Activated CD8-positive, alpha-beta memory T cell treated with anti-CD3 and anti-CD28 coated beads for 24 hours (primary cell): ENCODE measurements at regions not wholly inside any gene's neighbourhood (a gene's known extent, or its start where the extent isn't known, plus 50 kb on each side); places are given as distances from the start of the nearest gene placed in this dataset.
A peak's percentile ranks its signal among the peaks of the same experiment; 100 is the strongest.

ENCODE experiments used
- DNase-seq: peaks from one replicate; pipeline ENCODE4 v3.0.0-alpha.2; 2020

GRCh38 chr14:25132732-25133422 lies 82.9 kb upstream of the STXBP6 start:
- DNase-seq: peak; percentile 71

- DNase-seq: no peak
Measured at GRCh38 chr14:25132094-25132493, 82.1 kb upstream of the STXBP6 start.

GRCh38 chr14:25122843-25123242 lies 72.9 kb upstream of the STXBP6 start:
- no peak for DNase-seq

GRCh38 chr14:25122211-25122610 lies 72.3 kb upstream of the STXBP6 start:
- no peak for DNase-seq

- DNase-seq: no peak
Measured at GRCh38 chr14:25121337-25122129, 71.6 kb upstream of the STXBP6 start.

GRCh38 chr14:25120261-25120660 lies 70.3 kb upstream of the STXBP6 start:
- no peak for DNase-seq

GRCh38 chr14:25118671-25119070 lies 68.7 kb upstream of the STXBP6 start:
- no peak for DNase-seq

GRCh38 chr14:25117342-25117741 lies 67.4 kb upstream of the STXBP6 start:
- no peak for DNase-seq

GRCh38 chr14:25116607-25117006 lies 66.7 kb upstream of the STXBP6 start:
- no peak for DNase-seq

GRCh38 chr14:25113394-25113793 lies 63.4 kb upstream of the STXBP6 start:
- DNase-seq: no peak

GRCh38 chr14:25111061-25111601 lies 61.2 kb upstream of the STXBP6 start:
- no peak for DNase-seq

GRCh38 chr14:25110106-25110505 lies 60.2 kb upstream of the STXBP6 start:
- no peak for DNase-seq

- DNase-seq: no peak
Measured at GRCh38 chr14:25108959-25109358, 59.0 kb upstream of the STXBP6 start.

GRCh38 chr14:25108291-25108690 lies 58.3 kb upstream of the STXBP6 start:
- DNase-seq: no peak

- DNase-seq: no peak
Measured at GRCh38 chr14:25103820-25104219, 53.9 kb upstream of the STXBP6 start.

GRCh38 chr14:25103271-25103670 lies 53.3 kb upstream of the STXBP6 start:
- no peak for DNase-seq

- no peak for DNase-seq
Measured at GRCh38 chr14:25102788-25103187, 52.8 kb upstream of the STXBP6 start.

- no peak for DNase-seq
Measured at GRCh38 chr14:25101276-25101675, 51.3 kb upstream of the STXBP6 start.
